ENCODE measurements at regions not wholly inside any gene's neighbourhood (a gene's known extent, or its start where the extent isn't known, plus 50 kb on each side); places are given as distances from the start of the nearest gene placed in this dataset.

GRCh38 chrX:45956191-45956870 lies 588.9 kb downstream of the ZNF674 start:
- no peak for ATAC-seq
- intact Hi-C loops (cut with DNase I): no loop called here
- DNase-seq: no peak

GRCh38 chrX:45955661-45956060 lies 589.6 kb downstream of the ZNF674 start:
- DNase-seq: no peak
- ATAC-seq: no peak
- intact Hi-C loops (cut with DNase I): no loop called here

GRCh38 chrX:45954026-45954425 lies 591.2 kb downstream of the ZNF674 start:
- intact Hi-C loops (cut with DNase I): no loop called here
- ATAC-seq: no peak
- no peak for DNase-seq

- intact Hi-C loops (cut with DNase I): no loop called here
- DNase-seq: no peak
- ATAC-seq: no peak
These were observed 593.2 kb downstream of the ZNF674 start for GRCh38 chrX:45952030-45952429.

- DNase-seq: no peak
- intact Hi-C loops (cut with DNase I): no loop called here
- ATAC-seq: no peak
These were observed 609.8 kb downstream of the ZNF674 start for GRCh38 chrX:45935408-45935807.

- DNase-seq: no peak
- intact Hi-C loops (cut with DNase I): no loop called here
- no peak for ATAC-seq
These were observed 632.9 kb downstream of the ZNF674 start for GRCh38 chrX:45912316-45912715.

GRCh38 chrX:45907786-45908185 lies 637.4 kb downstream of the ZNF674 start:
- intact Hi-C loops (cut with DNase I): no loop called here
- DNase-seq: no peak
- no peak for ATAC-seq

GRCh38 chrX:45903781-45904201 lies 641.4 kb downstream of the ZNF674 start:
- intact Hi-C loops (cut with DNase I): no loop called here

GRCh38 chrX:45900766-45901615 lies 644.2 kb downstream of the ZNF674 start:
- no peak for ATAC-seq
- intact Hi-C loops (cut with DNase I): no loop called here
- no peak for DNase-seq

More at GRCh38 chrX:45903781-45904201, 641.4 kb downstream of the ZNF674 start:
- DNase-seq (no peak), ATAC-seq (no peak)

GRCh38 chrX:45894864-45895645 lies 650.2 kb downstream of the ZNF674 start:
- no peak for ATAC-seq
- intact Hi-C loops (cut with DNase I): no loop called here
- DNase-seq: no peak

- no peak for ATAC-seq
- intact Hi-C loops (cut with DNase I): no loop called here
- DNase-seq: no peak
These were observed 655.8 kb downstream of the ZNF674 start for GRCh38 chrX:45889471-45889870.

GRCh38 chrX:45888518-45888917 lies 656.7 kb downstream of the ZNF674 start:
- intact Hi-C loops (cut with DNase I): no loop called here
- DNase-seq (no peak), ATAC-seq (no peak)

- no peak for ATAC-seq
- no peak for DNase-seq
- intact Hi-C loops (cut with DNase I): no loop called here
These were observed 659.3 kb downstream of the ZNF674 start for GRCh38 chrX:45885931-45886330.

GRCh38 chrX:45879512-45879911 lies 665.7 kb downstream of the ZNF674 start:
- DNase-seq (no peak), ATAC-seq (no peak)
- intact Hi-C loops (cut with DNase I): no loop called here

GRCh38 chrX:45876206-45876605 lies 669.0 kb downstream of the ZNF674 start:
- intact Hi-C loops (cut with DNase I): no loop called here
- no peak for ATAC-seq

GRCh38 chrX:45873781-45874180 lies 671.4 kb downstream of the ZNF674 start:
- DNase-seq (no peak), ATAC-seq (no peak)
- intact Hi-C loops (cut with DNase I): no loop called here

More at GRCh38 chrX:45876206-45876605, 669.0 kb downstream of the ZNF674 start:
- DNase-seq: no peak

- DNase-seq: no peak
- no peak for ATAC-seq
- intact Hi-C loops (cut with DNase I): no loop called here
These were observed 671.8 kb upstream of the DIPK2B start for GRCh38 chrX:45872480-45872879.

GRCh38 chrX:45868425-45868824 lies 667.7 kb upstream of the DIPK2B start:
- ATAC-seq (no peak), DNase-seq (no peak)
- intact Hi-C loops (cut with DNase I): no loop called here

GRCh38 chrX:45862801-45863200 lies 662.1 kb upstream of the DIPK2B start:
- ATAC-seq: no peak
- no peak for DNase-seq
- intact Hi-C loops (cut with DNase I): no loop called here

- ATAC-seq: no peak
- intact Hi-C loops (cut with DNase I): no loop called here
- DNase-seq: no peak
These were observed 659.8 kb upstream of the DIPK2B start for GRCh38 chrX:45860450-45860849.

All from left cardiac atrium (tissue), 4 donors.